Upper lobe of left lung (tissue), 4 donors: ENCODE measurements at regions not wholly inside any gene's neighbourhood (a gene's known extent, or its start where the extent isn't known, plus 50 kb on each side); places are given as distances from the start of the nearest gene placed in this dataset.
"Not testable (repeated sequence)": the region's sequence is repeated elsewhere in the genome, so short reads cannot be mapped to it uniquely, and the experiment has no call there.

Source experiments
- CTCF ChIP-seq, 6 experiments: fragments of 450-650 bp in 4 of 6; fragments of 200-600 bp in 2 of 6; sonication (generic) in 2 of 6; IDR thresholded peaks; one replicate each; pipeline ENCODE4 v1.5.1; 2016 to 2019; ENCODE audit warnings: antibody characterized with exemption in 6 of 6
- POLR2AphosphoS5 ChIP-seq, 2 donors: sonication (generic); formaldehyde crosslinking; IDR thresholded peaks; one replicate each; pipeline ENCODE4 v1.5.1; 2017; ENCODE audit warnings: antibody characterized with exemption in 2 of 2

- TF ChIP-seq POLR2AphosphoS5, CTCF (IDR thresholded peaks at IDR 0.05): not testable (repeated sequence)
These were observed 143.2 kb upstream of the DDIT4L start for GRCh38 chr4:100333491-100333890.
